DND-41 (cell line): ENCODE measurements at regions not wholly inside any gene's neighbourhood (a gene's known extent, or its start where the extent isn't known, plus 50 kb on each side); places are given as distances from the start of the nearest gene placed in this dataset.

Experiments used
- ATAC-seq: fragments of 200-7000 bp; cut with Tn5 transposase; 3 replicates; pipeline ENCODE4 v1.9.1; 2021; ENCODE audit warnings: low read depth; ENCODE audit not compliant: insufficient read depth
- DNase-seq: peaks from one replicate; pipeline ENCODE4 v3.0.0-alpha.2; 2020
- H2AFZ ChIP-seq: 2 replicates; pipeline ENCODE4 v1.6.0; 2012; ENCODE audit warnings: low read depth, low read length
- H3K27ac ChIP-seq: 2 replicates; pipeline ENCODE4 v1.5.1; 2012; ENCODE audit warnings: low read length, inconsistent platforms
- H3K27me3 ChIP-seq: fragments of 200-600 bp; sonication (generic); 2 replicates; pipeline ENCODE4 v1.6.0; 2012; ENCODE audit warnings: low read length, mild to moderate bottlenecking, inconsistent platforms; ENCODE audit not compliant: insufficient read depth, poor library complexity
- H3K36me3 ChIP-seq: 2 replicates; pipeline ENCODE4 v1.5.1; 2012; ENCODE audit warnings: low read length, inconsistent platforms; ENCODE audit not compliant: insufficient read depth
- H3K4me1 ChIP-seq: 2 replicates; pipeline ENCODE4 v1.5.1; 2012; ENCODE audit warnings: mild to moderate bottlenecking, low read length; ENCODE audit not compliant: insufficient read depth
- H3K4me2 ChIP-seq: 2 replicates; pipeline ENCODE4 v1.6.0; 2012; ENCODE audit warnings: mild to moderate bottlenecking, moderate library complexity, low read length, inconsistent platforms; ENCODE audit not compliant: insufficient read depth
- H3K4me3 ChIP-seq, 2 experiments: fragments of 200-600 bp in 1 of 2; shearing (Covaris generic) in 1 of 2; 2 replicates each; pipeline ENCODE4 v1.5.1; 2012 to 2016; ENCODE audit warnings: inconsistent platforms in 2 of 2, low read length in 2 of 2, mild to moderate bottlenecking in 2 of 2, low read depth in 1 of 2, moderate library complexity in 1 of 2
- H3K79me2 ChIP-seq: 2 replicates; pipeline ENCODE4 v1.6.0; 2012; ENCODE audit warnings: low read length, inconsistent platforms; ENCODE audit not compliant: insufficient read depth
- H3K9ac ChIP-seq: 2 replicates; pipeline ENCODE4 v1.6.0; 2012; ENCODE audit warnings: low read depth, mild to moderate bottlenecking, inconsistent platforms, low read length, moderate library complexity
- H3K9me3 ChIP-seq: 2 replicates; pipeline ENCODE4 v1.5.1; 2012; ENCODE audit warnings: low read length, moderate library complexity, mild to moderate bottlenecking, inconsistent platforms; ENCODE audit not compliant: insufficient read depth, severe bottlenecking
- H4K20me1 ChIP-seq: 2 replicates; pipeline ENCODE4 v1.6.0; 2012; ENCODE audit warnings: low read length; ENCODE audit not compliant: insufficient read depth
- EZH2 ChIP-seq: IDR thresholded peaks from 3 replicates; pipeline ENCODE4 v1.6.1; 2012; ENCODE audit warnings: borderline replicate concordance, low read depth, mild to moderate bottlenecking, moderate library complexity, low read length, inconsistent platforms; ENCODE audit not compliant: severe bottlenecking
- TF ChIP-seq, protein P1 (sequence below): IDR thresholded peaks from 2 replicates; pipeline ENCODE4 v1.5.1; 2012; ENCODE audit warnings: borderline replicate concordance, low read length, moderate library complexity, mild to moderate bottlenecking; ENCODE audit not compliant: poor library complexity, severe bottlenecking; ENCODE audit errors: extremely low read depth

DNA sequence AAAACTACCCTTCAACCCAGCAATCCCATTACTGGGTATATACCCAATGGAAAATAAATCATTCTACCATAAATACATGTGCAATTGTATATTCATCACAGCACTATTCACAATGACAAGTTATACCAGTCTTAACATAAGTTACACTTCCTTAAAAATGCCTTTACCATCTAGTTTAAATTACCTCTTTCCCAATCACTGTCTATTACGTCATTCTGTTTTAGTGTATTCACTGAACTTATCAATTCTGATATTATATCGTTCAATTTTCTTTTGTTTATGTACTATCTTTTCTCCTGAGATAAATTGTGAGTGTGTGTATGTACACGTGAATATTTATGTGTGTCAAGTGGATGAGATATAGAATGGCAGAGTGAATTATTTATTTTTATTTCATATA, 1416.8 kb downstream of the OLFM4 start:
- H3K9me3 ChIP-seq, result no peaks in the 10 kb centered on the region
- no peak for ATAC-seq

DNA sequence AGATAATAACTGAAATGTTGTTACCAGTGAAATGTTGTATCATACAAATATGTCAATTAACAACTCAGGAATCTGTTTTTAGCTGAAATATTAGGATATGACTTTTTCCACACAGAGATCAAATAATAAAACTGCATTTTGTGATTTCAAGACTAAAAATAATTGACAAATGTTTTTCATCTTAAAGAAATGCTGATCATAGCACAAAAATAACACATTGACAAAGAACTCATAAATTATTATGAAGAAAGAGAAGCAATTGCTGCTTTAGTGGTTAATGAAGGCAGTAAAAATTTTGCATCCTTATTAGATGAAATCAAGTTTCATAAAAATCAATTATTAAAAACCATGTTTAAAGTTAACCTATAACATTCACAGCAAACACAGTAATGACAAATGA, 1417.3 kb downstream of the OLFM4 start:
- TF ChIP-seq, protein P1, sequence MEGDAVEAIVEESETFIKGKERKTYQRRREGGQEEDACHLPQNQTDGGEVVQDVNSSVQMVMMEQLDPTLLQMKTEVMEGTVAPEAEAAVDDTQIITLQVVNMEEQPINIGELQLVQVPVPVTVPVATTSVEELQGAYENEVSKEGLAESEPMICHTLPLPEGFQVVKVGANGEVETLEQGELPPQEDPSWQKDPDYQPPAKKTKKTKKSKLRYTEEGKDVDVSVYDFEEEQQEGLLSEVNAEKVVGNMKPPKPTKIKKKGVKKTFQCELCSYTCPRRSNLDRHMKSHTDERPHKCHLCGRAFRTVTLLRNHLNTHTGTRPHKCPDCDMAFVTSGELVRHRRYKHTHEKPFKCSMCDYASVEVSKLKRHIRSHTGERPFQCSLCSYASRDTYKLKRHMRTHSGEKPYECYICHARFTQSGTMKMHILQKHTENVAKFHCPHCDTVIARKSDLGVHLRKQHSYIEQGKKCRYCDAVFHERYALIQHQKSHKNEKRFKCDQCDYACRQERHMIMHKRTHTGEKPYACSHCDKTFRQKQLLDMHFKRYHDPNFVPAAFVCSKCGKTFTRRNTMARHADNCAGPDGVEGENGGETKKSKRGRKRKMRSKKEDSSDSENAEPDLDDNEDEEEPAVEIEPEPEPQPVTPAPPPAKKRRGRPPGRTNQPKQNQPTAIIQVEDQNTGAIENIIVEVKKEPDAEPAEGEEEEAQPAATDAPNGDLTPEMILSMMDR, result no peak
- TF ChIP-seq EZH2, result no peak
- H3K27me3 ChIP-seq, result no peaks in the 10 kb centered on the region
- H3K4me1 ChIP-seq, result no peaks in the 10 kb centered on the region
- no peaks in the 10 kb centered on the region for H4K20me1 ChIP-seq
- DNase-seq (no peak), ATAC-seq (no peak)
- H2AFZ ChIP-seq, result no peak overlapping the region
- H3K4me3 ChIP-seq, result no peak overlapping the region
- H3K27ac ChIP-seq, result no peak overlapping the region
- no peaks in the 10 kb centered on the region for H3K9me3 ChIP-seq
- no peaks in the 10 kb centered on the region for H3K36me3 ChIP-seq
- H3K9ac ChIP-seq, result no peak overlapping the region
- H3K79me2 ChIP-seq, result no peaks in the 10 kb centered on the region
- no peak overlapping the region for H3K4me2 ChIP-seq

More for the DNA sequence above, 1416.8 kb downstream of the OLFM4 start:
- no peak for DNase-seq
- Histone ChIP-seq H3K27ac (no peak overlapping the region), H3K4me1 (no peaks in the 10 kb centered on the region), H2AFZ (no peak overlapping the region), H3K4me3 (no peak overlapping the region), H3K36me3 (no peaks in the 10 kb centered on the region), H3K9ac (no peak overlapping the region), H3K79me2 (no peaks in the 10 kb centered on the region), H3K27me3 (no peaks in the 10 kb centered on the region), H3K4me2 (no peak overlapping the region), H4K20me1 (no peaks in the 10 kb centered on the region)
- TF ChIP-seq EZH2, result no peak
- TF ChIP-seq, protein P1, result no peak

DNA sequence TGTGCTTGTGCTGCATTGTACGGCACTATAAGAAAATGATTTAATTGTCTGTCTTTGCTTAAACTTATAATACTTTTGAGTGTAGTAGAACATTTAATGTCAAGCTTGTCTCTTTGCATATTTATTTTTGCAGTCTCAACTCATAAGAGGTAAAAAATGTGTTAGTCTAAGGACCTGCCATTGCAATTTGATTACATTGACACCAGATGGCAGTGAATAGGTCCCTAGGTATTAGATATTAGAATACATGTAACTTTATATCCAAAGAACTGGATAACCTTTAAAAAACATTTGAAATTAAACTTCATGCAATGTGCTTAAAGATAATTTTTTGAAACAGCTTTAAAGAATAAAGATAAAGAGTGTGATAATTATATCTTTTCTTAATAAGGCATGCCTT, 1421.3 kb downstream of the OLFM4 start:
- Histone ChIP-seq H3K27me3 (no peaks in the 10 kb centered on the region), H3K36me3 (no peaks in the 10 kb centered on the region), H3K4me2 (no peak overlapping the region), H4K20me1 (no peaks in the 10 kb centered on the region), H3K79me2 (no peaks in the 10 kb centered on the region), H3K27ac (no peak overlapping the region), H3K9ac (no peak overlapping the region), H3K4me1 (no peaks in the 10 kb centered on the region), H3K9me3 (no peaks in the 10 kb centered on the region), H3K4me3 (no peak overlapping the region), H2AFZ (no peak overlapping the region)
- ATAC-seq (no peak), DNase-seq (no peak)
- no peak for TF ChIP-seq EZH2
- TF ChIP-seq, protein P1, result peak; percentile 12

DNA sequence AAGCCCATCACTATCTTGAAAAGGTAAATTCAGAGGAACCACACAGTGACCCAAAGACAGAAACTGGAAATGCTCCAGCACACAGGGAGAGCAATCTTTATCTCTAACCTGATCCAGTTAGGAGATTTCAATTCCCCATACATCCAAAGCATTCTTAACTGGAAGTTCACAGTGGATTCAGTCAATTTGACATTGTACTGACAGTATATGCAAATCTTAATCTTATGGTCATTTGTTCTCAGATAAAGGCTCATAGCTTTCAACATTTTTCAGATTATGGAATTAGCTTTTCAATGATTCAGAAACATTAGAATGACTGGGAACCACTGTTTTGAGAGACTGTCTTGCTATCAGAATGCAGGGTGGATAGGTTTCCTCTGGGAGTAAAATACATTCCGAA, 1455.6 kb downstream of the OLFM4 start:
- Histone ChIP-seq H3K79me2 (no peaks in the 10 kb centered on the region), H3K27me3 (no peaks in the 10 kb centered on the region), H3K27ac (no peak overlapping the region), H3K36me3 (no peaks in the 10 kb centered on the region), H4K20me1 (no peaks in the 10 kb centered on the region), H3K4me1 (no peaks in the 10 kb centered on the region), H2AFZ (no peak overlapping the region), H3K4me2 (no peak overlapping the region), H3K4me3 (no peak overlapping the region), H3K9me3 (no peaks in the 10 kb centered on the region), H3K9ac (no peak overlapping the region)
- ATAC-seq (no peak), DNase-seq (no peak)
- TF ChIP-seq EZH2, result no peak
- TF ChIP-seq, protein P1, result no peak
